Ovary (tissue), 7 donors: ENCODE measurements at regions not wholly inside any gene's neighbourhood (a gene's known extent, or its start where the extent isn't known, plus 50 kb on each side); places are given as distances from the start of the nearest gene placed in this dataset.

Source experiments
- DNase-seq, 5 donors: peaks; one replicate each; pipeline ENCODE4 v3.0.0-alpha.2; 2019 to 2020
- H3K27ac ChIP-seq, 2 donors: fragments of 200-600 bp; one replicate each; pipeline versions ENCODE4 v1.5.1 to v1.8.0; 2019 to 2022
- H3K27me3 ChIP-seq: fragments of 200-600 bp; one replicate; pipeline ENCODE4 v1.8.0; 2022
- H3K36me3 ChIP-seq: fragments of 200-600 bp; sonication (generic); one replicate; pipeline ENCODE4 v1.5.1; 2019
- H3K4me1 ChIP-seq: one replicate; pipeline ENCODE4 v1.8.1; 2013; ENCODE audit warnings: mild to moderate bottlenecking, moderate library complexity; ENCODE audit not compliant: insufficient read depth
- H3K4me3 ChIP-seq: fragments of 200-600 bp; sonication (generic); one replicate; pipeline ENCODE4 v1.5.1; 2017
- H3K9me3 ChIP-seq, 2 donors: fragments of 200-600 bp in 1 of 2; sonication (generic) in 1 of 2; one replicate each; pipeline versions ENCODE4 v1.5.1 to v1.8.1; 2013 to 2019; ENCODE audit warnings: mild to moderate bottlenecking in 1 of 2, moderate library complexity in 1 of 2
- EP300 ChIP-seq: sonication (generic); formaldehyde crosslinking; IDR thresholded peaks from one replicate; pipeline ENCODE4 v1.6.1; 2017; ENCODE audit warnings: antibody characterized with exemption
- POLR2A ChIP-seq: fragments of 450-650 bp; IDR thresholded peaks from one replicate; pipeline ENCODE4 v1.6.1; 2017; ENCODE audit warnings: antibody characterized with exemption, mild to moderate bottlenecking, moderate library complexity
- WGBS, 3 donors: extraction: QIAGEN DNeasy Blood & Tissue Kit in 1 of 3; methylation state at CpG; one replicate each; pipeline versions ENCODE4 v1.1.5 to v1.1.7; 2013 to 2017; 5-methylcytosine and 5-hydroxymethylcytosine counted together
- intact Hi-C, 4 donors: fragments of 100-400 bp; cut with DNase I; formaldehyde crosslinking; loops; one replicate each; pipeline versions ENCODE4 v1.11.0 to v1.15.1; 2022 to 2023
- TF ChIP-seq, protein P1 (sequence below), 3 donors: fragments of 450-650 bp in 2 of 3; fragments of 200-600 bp in 1 of 3; IDR thresholded peaks; one replicate each; pipeline versions ENCODE4 v1.5.1 to v1.8.0; 2016 to 2022; ENCODE audit warnings: antibody characterized with exemption in 3 of 3, mild to moderate bottlenecking in 1 of 3
- donor health status: DM: no; HTN: no; CAD: no; lungs with moderate emphysema.
- donor health status: DM: no; HTN: no; CAD: no.
- donor health status: Bipolar disorder and iron deficiency.
- donor health status: DM: no; HTN: no; CAD: no.
- donor health status: DM: yes; HTN: yes; CAD: no.

DNA sequence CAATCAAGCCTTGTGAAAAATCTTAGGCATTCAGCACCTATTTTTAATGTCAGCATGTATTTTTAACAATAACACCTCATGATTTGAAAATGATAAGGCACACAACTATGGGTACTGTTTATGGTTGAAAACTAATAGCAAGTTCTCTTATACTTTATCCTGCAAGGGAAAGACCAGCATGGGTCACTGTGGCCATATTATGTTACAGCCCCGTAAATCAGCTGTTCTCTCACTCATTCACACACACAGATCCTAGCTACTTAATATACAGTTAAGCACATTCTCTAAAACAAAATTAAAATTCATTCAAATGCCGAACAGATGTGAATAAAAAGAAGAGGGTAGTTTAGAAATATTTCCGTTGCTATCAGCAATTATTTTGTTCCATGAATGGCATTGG, 224.4 kb downstream of the OGFRL1 start:
- intact Hi-C loops, result loop anchor here in 1 of 4 donors (10.0 kb wide), 1 partner anchor 128 kb away; no protein-coding TSS in a partner anchor
- 15 to 39% (median 27%) methylated on average over 3 of the region's 3 CpGs for WGBS, 3 donors
- no peak overlapping the region for H3K27ac ChIP-seq
- no peak overlapping the region for H3K4me3 ChIP-seq
- no peak for TF ChIP-seq POLR2A
- no peak for TF ChIP-seq EP300
- TF ChIP-seq, protein P1, sequence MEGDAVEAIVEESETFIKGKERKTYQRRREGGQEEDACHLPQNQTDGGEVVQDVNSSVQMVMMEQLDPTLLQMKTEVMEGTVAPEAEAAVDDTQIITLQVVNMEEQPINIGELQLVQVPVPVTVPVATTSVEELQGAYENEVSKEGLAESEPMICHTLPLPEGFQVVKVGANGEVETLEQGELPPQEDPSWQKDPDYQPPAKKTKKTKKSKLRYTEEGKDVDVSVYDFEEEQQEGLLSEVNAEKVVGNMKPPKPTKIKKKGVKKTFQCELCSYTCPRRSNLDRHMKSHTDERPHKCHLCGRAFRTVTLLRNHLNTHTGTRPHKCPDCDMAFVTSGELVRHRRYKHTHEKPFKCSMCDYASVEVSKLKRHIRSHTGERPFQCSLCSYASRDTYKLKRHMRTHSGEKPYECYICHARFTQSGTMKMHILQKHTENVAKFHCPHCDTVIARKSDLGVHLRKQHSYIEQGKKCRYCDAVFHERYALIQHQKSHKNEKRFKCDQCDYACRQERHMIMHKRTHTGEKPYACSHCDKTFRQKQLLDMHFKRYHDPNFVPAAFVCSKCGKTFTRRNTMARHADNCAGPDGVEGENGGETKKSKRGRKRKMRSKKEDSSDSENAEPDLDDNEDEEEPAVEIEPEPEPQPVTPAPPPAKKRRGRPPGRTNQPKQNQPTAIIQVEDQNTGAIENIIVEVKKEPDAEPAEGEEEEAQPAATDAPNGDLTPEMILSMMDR (IDR thresholded peaks at IDR 0.05), result no peak
- H3K27me3 ChIP-seq, result no peaks in the 10 kb centered on the region
- H3K4me1 ChIP-seq, result no peaks in the 10 kb centered on the region
- H3K9me3 ChIP-seq, result no peaks in the 10 kb centered on the region
- DNase-seq, result no peak
- no peaks in the 10 kb centered on the region for H3K36me3 ChIP-seq

DNA sequence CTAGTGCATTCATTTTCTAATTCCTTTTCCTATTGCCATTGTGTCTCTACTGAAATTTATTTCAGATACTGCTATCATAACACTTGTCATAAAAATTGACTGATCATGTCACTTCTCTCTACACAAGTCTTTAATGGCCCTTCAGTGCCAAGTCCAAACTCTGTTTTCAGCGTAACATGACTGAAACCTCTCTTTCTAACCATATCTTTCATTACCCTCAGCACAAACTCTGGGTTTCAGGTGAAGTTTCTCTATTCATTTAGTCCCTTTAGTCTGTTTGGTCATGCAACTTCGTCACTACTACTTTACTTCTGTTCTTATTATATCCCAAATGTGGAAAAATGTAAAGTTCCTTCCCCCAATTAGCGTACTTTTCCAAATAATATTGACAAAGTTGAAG, 234.9 kb downstream of the OGFRL1 start:
- Histone ChIP-seq H3K27ac (no peak overlapping the region), H3K27me3 (no peaks in the 10 kb centered on the region), H3K4me3 (no peak overlapping the region), H3K4me1 (no peaks in the 10 kb centered on the region), H3K9me3 (no peaks in the 10 kb centered on the region), H3K36me3 (no peaks in the 10 kb centered on the region)
- TF ChIP-seq EP300, result no peak
- TF ChIP-seq POLR2A, result no peak
- TF ChIP-seq, protein P1 (IDR thresholded peaks at IDR 0.05), result no peak
- no peak for DNase-seq
- intact Hi-C loops, result no loop called here
- WGBS, 3 donors, result 92 to 94% (median 94%) methylated on average over 3 of the region's 3 CpGs

DNA sequence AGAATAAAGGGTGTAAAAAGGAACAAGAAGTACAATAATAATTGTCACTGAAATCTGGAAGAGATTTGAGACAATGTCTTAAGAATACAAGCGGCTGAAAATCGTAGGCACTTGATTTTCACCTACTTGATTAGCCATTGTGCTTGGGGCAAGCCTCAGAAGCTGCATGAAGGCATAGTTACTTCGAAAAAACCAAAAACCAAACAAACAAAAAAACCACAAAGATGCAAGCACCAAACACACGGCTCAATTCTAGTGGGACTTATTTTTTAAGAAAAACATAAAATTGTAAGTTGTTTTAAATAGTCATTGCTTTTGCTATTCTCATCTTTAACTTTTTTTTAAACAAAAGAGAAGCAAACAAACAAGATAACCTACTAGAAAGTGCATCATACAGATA, 235.6 kb downstream of the OGFRL1 start:
- H3K27me3 ChIP-seq, result no peaks in the 10 kb centered on the region
- no peaks in the 10 kb centered on the region for H3K36me3 ChIP-seq
- WGBS, 3 donors, result 56 to 72% (median 60%) methylated on average over 4 of the region's 4 CpGs
- intact Hi-C loops, result no loop called here
- DNase-seq, result no peak
- H3K27ac ChIP-seq, result no peak overlapping the region
- no peaks in the 10 kb centered on the region for H3K4me1 ChIP-seq
- TF ChIP-seq, protein P1 (IDR thresholded peaks at IDR 0.05), result no peak
- TF ChIP-seq EP300 (no peak), POLR2A (no peak)
- no peak overlapping the region for H3K4me3 ChIP-seq
- no peaks in the 10 kb centered on the region for H3K9me3 ChIP-seq

DNA sequence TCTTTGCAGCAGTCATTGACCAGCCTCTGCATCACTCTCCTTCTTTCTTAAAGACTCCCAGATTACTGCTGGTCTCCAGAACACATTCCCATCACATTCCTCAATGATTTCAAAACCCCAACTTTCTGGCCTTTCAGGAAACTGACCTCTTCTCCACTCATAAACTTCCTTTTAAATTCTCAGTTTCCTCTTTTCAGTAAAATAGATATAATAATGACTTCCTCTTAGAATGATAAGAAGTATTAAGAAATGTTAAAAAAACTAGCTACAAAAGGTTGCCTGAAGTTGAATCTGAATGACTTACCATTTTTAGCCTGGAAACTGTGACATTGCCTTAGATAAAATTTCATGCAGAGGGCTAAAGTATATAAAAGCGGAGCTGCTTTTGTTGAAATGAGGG, 239.3 kb downstream of the OGFRL1 start:
- no peak overlapping the region for H3K4me3 ChIP-seq
- H3K4me1 ChIP-seq, result no peaks in the 10 kb centered on the region
- intact Hi-C loops, result no loop called here
- 88 to 96% (median 94%) methylated on average over 1 of the region's 1 CpG for WGBS, 3 donors
- H3K27ac ChIP-seq, result no peak overlapping the region
- H3K36me3 ChIP-seq, result no peaks in the 10 kb centered on the region
- TF ChIP-seq EP300 (no peak), POLR2A (no peak)
- TF ChIP-seq, protein P1 (IDR thresholded peaks at IDR 0.05), result no peak
- no peaks in the 10 kb centered on the region for H3K27me3 ChIP-seq
- no peaks in the 10 kb centered on the region for H3K9me3 ChIP-seq
- no peak for DNase-seq

DNA sequence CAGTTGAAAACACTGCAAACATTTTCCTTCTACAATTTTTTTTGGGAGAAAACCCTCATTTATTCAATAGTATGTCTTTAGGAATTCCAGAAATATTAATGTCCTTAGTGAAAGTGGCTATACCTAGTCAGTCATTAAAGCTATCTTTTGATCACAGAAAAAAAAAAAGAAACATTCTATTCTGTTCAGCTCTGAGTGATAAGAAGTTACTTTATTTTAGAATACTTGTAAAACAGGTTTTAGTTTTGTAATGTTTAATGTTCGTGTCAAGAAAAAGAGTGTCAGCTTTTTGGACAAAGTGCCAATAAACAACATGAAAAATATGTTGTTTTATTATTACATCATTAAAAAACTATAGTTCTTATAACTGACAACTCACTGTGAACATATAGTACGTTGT, 240.4 kb downstream of the OGFRL1 start:
- Histone ChIP-seq H3K4me3 (no peak overlapping the region), H3K36me3 (no peaks in the 10 kb centered on the region), H3K27ac (no peak overlapping the region), H3K27me3 (no peaks in the 10 kb centered on the region), H3K4me1 (no peaks in the 10 kb centered on the region), H3K9me3 (no peaks in the 10 kb centered on the region)
- intact Hi-C loops, result no loop called here
- TF ChIP-seq, protein P1 (IDR thresholded peaks at IDR 0.05), result no peak
- TF ChIP-seq POLR2A (no peak), EP300 (no peak)
- no peak for DNase-seq
- 61 to 70% (median 67%) methylated on average over 2 of the region's 2 CpGs for WGBS, 3 donors
